ENCODE measurements at regions not wholly inside any gene's neighbourhood (a gene's known extent, or its start where the extent isn't known, plus 50 kb on each side); places are given as distances from the start of the nearest gene placed in this dataset.

DNA sequence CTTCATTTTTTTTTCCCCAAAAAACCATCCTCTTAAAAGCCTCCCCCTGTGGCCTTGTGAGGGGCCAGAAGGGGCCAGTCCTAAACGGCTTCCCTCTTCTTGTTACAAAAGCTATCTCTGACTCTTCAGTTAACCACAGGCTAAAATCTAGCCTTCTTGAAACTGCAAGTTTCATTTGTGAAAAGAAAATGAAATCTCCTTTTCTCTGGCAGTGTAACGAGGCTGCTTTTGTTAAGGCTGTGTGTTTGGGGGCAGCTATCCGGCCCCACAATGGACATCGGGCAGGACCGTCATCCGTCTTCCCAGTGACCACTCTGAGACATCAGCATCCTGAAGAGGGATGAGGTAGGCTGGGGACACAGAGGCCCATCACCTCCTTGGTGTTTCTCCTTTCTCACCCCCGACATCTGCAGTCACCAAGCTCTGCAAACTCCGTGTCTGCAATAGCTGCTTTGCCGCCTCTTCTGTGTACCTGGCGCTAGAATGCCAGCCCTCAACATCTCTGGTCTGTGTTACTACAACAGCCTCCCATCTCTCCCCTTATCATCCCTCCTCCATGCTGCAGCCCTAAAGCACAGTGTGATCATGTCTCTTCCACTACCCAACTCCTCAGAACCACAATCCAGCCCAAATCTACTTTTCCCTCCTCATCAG, 94.0 kb downstream of the RCN1 start:
- Histone ChIP-seq H3K4me2 (ENCODE audit: low read depth, low read length) (no peak overlapping the region), H3K4ac (ENCODE audit: low read depth, low read length) (no peak overlapping the region), H2BK120ac (ENCODE audit: low read depth, low read length) (no peak overlapping the region), H3K27ac (ENCODE audit: insufficient read depth, low read length) (no peak overlapping the region), H3K9ac (ENCODE audit: low read depth, low read length) (no peak overlapping the region), H2BK15ac (ENCODE audit: low read depth, low read length) (no peak overlapping the region), H3K23ac (ENCODE audit: low read depth, low read length) (no peak overlapping the region), H3K27me3 (ENCODE audit: control insufficient read depth, insufficient read depth, low read length) (peaks cover 25% of the 10 kb centered on the region), H2AK9ac (replicated peaks; ENCODE audit: low read depth, low read length, poor library complexity) (no peak overlapping the region), H2AFZ (replicated peaks; ENCODE audit: low read length, poor library complexity) (no peak overlapping the region), H4K8ac (ENCODE audit: low read depth in 2 of 2, low read length in 2 of 2) (no peak overlapping the region), H3K9me1 (ENCODE audit: insufficient read depth, low read length) (no peaks in the 10 kb centered on the region), H3K14ac (replicated peaks; ENCODE audit: low read depth, low read length) (no peak overlapping the region), H3K4me1 (ENCODE audit: control insufficient read depth, insufficient read depth, low read length) (no peaks in the 10 kb centered on the region), H2BK20ac (ENCODE audit: low read depth, low read length) (no peak overlapping the region), H3K9me3 (ENCODE audit: control insufficient read depth, insufficient read depth, low read length) (no peaks in the 10 kb centered on the region), H3K18ac (ENCODE audit: low read depth, low read length) (no peak overlapping the region), H4K20me1 (ENCODE audit: insufficient read depth, low read length) (no peaks in the 10 kb centered on the region), H2BK5ac (ENCODE audit: low read depth, low read length, poor library complexity, severe bottlenecking) (no peak overlapping the region), H3K56ac (ENCODE audit: extremely low read depth, insufficient read depth, low read length) (no peak overlapping the region), H3K79me1 (ENCODE audit: low read depth in 1 of 2, low read length in 2 of 2) (no peaks in the 10 kb centered on the region), H3K36me3 (ENCODE audit: control insufficient read depth, insufficient read depth, low read length) (no peaks in the 10 kb centered on the region), H4K91ac (ENCODE audit: insufficient read depth, low read depth, low read length) (no peak overlapping the region), H3K4me3 (ENCODE audit: insufficient read depth, low read depth, low read length) (no peak overlapping the region), H2AK5ac (ENCODE audit: low read depth, low read length) (no peak overlapping the region), H4K5ac (ENCODE audit: low read depth, low read length) (no peak overlapping the region)
- POLR2A ChIA-PET (ENCODE audit: unreplicated experiment): no interaction called here
- no TSS peak for BruUV-seq (replicated peaks)
- TF ChIP-seq CTCF (conservative IDR thresholded peaks at IDR 0.05; ENCODE audit: low read depth, low read length): no peak
- TF ChIP-seq RCOR1 (IDR thresholded peaks at IDR 0.05; ENCODE audit: insufficient replicate concordance, low read length): no peak
- no peak for TF ChIP-seq BHLHE40 (IDR thresholded peaks at IDR 0.05; ENCODE audit: low read depth, low read length)
- no peak for TF ChIP-seq MAFK (IDR thresholded peaks at IDR 0.05; ENCODE audit: low read depth, low read length)
- TF ChIP-seq CHD1 (IDR thresholded peaks at IDR 0.05; ENCODE audit: low read depth, low read length): no peak
- TF ChIP-seq SMC3 (IDR thresholded peaks at IDR 0.05; ENCODE audit: low read depth, low read length): no peak
- TF ChIP-seq MAZ (IDR thresholded peaks at IDR 0.05; ENCODE audit: borderline replicate concordance, low read depth, low read length): no peak
- TF ChIP-seq POLR2A (IDR thresholded peaks at IDR 0.05; ENCODE audit: low read depth, low read length): no peak
- TF ChIP-seq RAD21 (IDR thresholded peaks at IDR 0.05; ENCODE audit: low read length): no peak
- TF ChIP-seq FOS (IDR thresholded peaks at IDR 0.05; ENCODE audit: low read depth, low read length): no peak
- no peak for TF ChIP-seq RFX5 (IDR thresholded peaks at IDR 0.05; ENCODE audit: low read depth, low read length)
- TF ChIP-seq, protein P1, sequence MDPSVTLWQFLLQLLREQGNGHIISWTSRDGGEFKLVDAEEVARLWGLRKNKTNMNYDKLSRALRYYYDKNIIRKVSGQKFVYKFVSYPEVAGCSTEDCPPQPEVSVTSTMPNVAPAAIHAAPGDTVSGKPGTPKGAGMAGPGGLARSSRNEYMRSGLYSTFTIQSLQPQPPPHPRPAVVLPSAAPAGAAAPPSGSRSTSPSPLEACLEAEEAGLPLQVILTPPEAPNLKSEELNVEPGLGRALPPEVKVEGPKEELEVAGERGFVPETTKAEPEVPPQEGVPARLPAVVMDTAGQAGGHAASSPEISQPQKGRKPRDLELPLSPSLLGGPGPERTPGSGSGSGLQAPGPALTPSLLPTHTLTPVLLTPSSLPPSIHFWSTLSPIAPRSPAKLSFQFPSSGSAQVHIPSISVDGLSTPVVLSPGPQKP (IDR thresholded peaks at IDR 0.05; ENCODE audit: borderline replicate concordance, low read depth, low read length): no peak
- TF ChIP-seq, protein P2, sequence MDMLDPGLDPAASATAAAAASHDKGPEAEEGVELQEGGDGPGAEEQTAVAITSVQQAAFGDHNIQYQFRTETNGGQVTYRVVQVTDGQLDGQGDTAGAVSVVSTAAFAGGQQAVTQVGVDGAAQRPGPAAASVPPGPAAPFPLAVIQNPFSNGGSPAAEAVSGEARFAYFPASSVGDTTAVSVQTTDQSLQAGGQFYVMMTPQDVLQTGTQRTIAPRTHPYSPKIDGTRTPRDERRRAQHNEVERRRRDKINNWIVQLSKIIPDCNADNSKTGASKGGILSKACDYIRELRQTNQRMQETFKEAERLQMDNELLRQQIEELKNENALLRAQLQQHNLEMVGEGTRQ (IDR thresholded peaks at IDR 0.05; ENCODE audit: low read depth, low read length): no peak
- in situ Hi-C loops (cut with MboI; ENCODE audit: low sequenced_read_pairs): no loop called here
- no peak for DNase-seq
- no peak for ATAC-seq (ENCODE audit: low read depth)
- 92% methylated on average over 3 of the region's 10 CpGs; no CpG with 5 or more reads in 1 of the 2 experiments for WGBS, 2 experiments (ENCODE audit: extremely low coverage in 2 of 2, insufficient read length in 1 of 2)
- intact Hi-C loops (cut with micrococcal nuclease): no loop called here
- CTCF ChIA-PET: no interaction called here
- dilution Hi-C loops (cut with HindIII; ENCODE audit: low sequenced_read_pairs, unreplicated experiment): no loop called here

All from IMR-90 (cell line).